Esophagus squamous epithelium (tissue), 4 donors: ENCODE measurements at regions not wholly inside any gene's neighbourhood (a gene's known extent, or its start where the extent isn't known, plus 50 kb on each side); places are given as distances from the start of the nearest gene placed in this dataset.

Experiments
- POLR2A ChIP-seq, 4 donors: fragments of 450-650 bp; IDR thresholded peaks; one replicate each; pipeline ENCODE4 v1.6.1; 2017; ENCODE audit warnings: antibody characterized with exemption in 4 of 4, mild to moderate bottlenecking in 4 of 4, moderate library complexity in 3 of 4
- TF ChIP-seq, protein P1 (sequence below), 6 experiments: fragments of 450-650 bp in 4 of 6; fragments of 200-600 bp in 2 of 6; sonication (generic) in 2 of 6; IDR thresholded peaks; one replicate each; pipeline ENCODE4 v1.5.1; 2016 to 2019; ENCODE audit warnings: antibody characterized with exemption in 6 of 6, mild to moderate bottlenecking in 4 of 6, moderate library complexity in 4 of 6

DNA sequence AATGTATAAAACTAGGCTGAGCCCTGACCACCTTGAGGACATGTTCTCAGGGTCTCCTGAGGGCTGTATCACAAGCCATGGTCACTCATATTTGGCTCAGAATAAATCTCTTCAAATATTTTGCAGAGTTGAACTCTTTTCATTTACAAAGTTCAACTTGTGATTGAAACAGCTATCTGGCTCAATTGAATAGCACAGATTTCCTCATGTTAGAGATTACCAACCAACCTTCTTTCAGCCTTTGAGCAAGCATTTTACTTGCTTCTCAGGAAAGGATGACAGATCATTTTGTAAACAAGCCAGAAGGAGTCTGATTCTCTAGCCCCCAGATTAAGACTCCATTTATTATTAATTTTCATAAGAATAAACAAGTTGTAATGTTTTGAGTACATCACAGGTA lies 111.0 kb upstream of the DOK5 start:
- TF ChIP-seq, protein P1, sequence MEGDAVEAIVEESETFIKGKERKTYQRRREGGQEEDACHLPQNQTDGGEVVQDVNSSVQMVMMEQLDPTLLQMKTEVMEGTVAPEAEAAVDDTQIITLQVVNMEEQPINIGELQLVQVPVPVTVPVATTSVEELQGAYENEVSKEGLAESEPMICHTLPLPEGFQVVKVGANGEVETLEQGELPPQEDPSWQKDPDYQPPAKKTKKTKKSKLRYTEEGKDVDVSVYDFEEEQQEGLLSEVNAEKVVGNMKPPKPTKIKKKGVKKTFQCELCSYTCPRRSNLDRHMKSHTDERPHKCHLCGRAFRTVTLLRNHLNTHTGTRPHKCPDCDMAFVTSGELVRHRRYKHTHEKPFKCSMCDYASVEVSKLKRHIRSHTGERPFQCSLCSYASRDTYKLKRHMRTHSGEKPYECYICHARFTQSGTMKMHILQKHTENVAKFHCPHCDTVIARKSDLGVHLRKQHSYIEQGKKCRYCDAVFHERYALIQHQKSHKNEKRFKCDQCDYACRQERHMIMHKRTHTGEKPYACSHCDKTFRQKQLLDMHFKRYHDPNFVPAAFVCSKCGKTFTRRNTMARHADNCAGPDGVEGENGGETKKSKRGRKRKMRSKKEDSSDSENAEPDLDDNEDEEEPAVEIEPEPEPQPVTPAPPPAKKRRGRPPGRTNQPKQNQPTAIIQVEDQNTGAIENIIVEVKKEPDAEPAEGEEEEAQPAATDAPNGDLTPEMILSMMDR (IDR thresholded peaks at IDR 0.05), result no peak
- no peak for TF ChIP-seq POLR2A (IDR thresholded peaks at IDR 0.05)
